Epithelial cell of esophagus (primary cell): ENCODE measurements at regions not wholly inside any gene's neighbourhood (a gene's known extent, or its start where the extent isn't known, plus 50 kb on each side); places are given as distances from the start of the nearest gene placed in this dataset.

Source experiments
- DNase-seq: peaks from one replicate; pipeline ENCODE4 v3.0.0; 2010; ENCODE audit warnings: low read depth
- H3K4me3 ChIP-seq: 2 replicates; pipeline ENCODE4 v1.5.1; 2011; ENCODE audit warnings: mild to moderate bottlenecking, low read length, control low read depth
- CTCF ChIP-seq: IDR thresholded peaks from 2 replicates; pipeline ENCODE4 v1.5.1; 2011; ENCODE audit warnings: low read depth, mild to moderate bottlenecking, low read length, control low read depth, inconsistent platforms; ENCODE audit not compliant: insufficient read depth; ENCODE audit errors: missing control alignments

GRCh38 chr18:67710639-67711038 lies 194.1 kb upstream of the DSEL start:
- peak; percentile 37 for DNase-seq
- no peak overlapping the region for H3K4me3 ChIP-seq
- TF ChIP-seq CTCF, result peak; percentile 64

- TF ChIP-seq CTCF, result peak; percentile 28
- H3K4me3 ChIP-seq, result no peak overlapping the region
- peak; percentile 29 for DNase-seq
Measured at GRCh38 chr18:67705748-67706147, 189.2 kb upstream of the DSEL start.

- TF ChIP-seq CTCF, result no peak
- DNase-seq, result no peak
Measured at GRCh38 chr18:67695684-67696083, 179.2 kb upstream of the DSEL start.

GRCh38 chr18:67694787-67695186 lies 178.3 kb upstream of the DSEL start:
- H3K4me3 ChIP-seq, result no peak overlapping the region
- peak; percentile 18 for DNase-seq
- TF ChIP-seq CTCF, result no peak

More at GRCh38 chr18:67695684-67696083, 179.2 kb upstream of the DSEL start:
- no peak overlapping the region for H3K4me3 ChIP-seq

GRCh38 chr18:67692811-67693210 lies 176.3 kb upstream of the DSEL start:
- H3K4me3 ChIP-seq, result no peak overlapping the region
- no peak for DNase-seq
- TF ChIP-seq CTCF, result no peak

- no peak for TF ChIP-seq CTCF
- DNase-seq, result no peak
- H3K4me3 ChIP-seq, result no peak overlapping the region
Measured at GRCh38 chr18:67682516-67682915, 166.0 kb upstream of the DSEL start.

GRCh38 chr18:67677489-67677888 lies 161.0 kb upstream of the DSEL start:
- DNase-seq, result no peak
- no peak for TF ChIP-seq CTCF
- no peak overlapping the region for H3K4me3 ChIP-seq
